Effector memory CD8-positive, alpha-beta T cell (primary cell): ENCODE measurements at regions not wholly inside any gene's neighbourhood (a gene's known extent, or its start where the extent isn't known, plus 50 kb on each side); places are given as distances from the start of the nearest gene placed in this dataset.
"Not testable (repeated sequence)": the region's sequence is repeated elsewhere in the genome, so short reads cannot be mapped to it uniquely, and the experiment has no call there.

ENCODE experiments used
- ATAC-seq: fragments of 150-1000 bp; cut with Tn5 transposase; replicated peaks from 2 replicates; pipeline ENCODE4 v1.10.0; 2021; ENCODE audit warnings: mild to moderate bottlenecking, moderate library complexity
- DNase-seq, 3 experiments: peaks; one replicate each; pipeline ENCODE4 v3.0.0; 2021
- H3K27ac Mint-ChIP-seq, 2 donors: one replicate each; pipeline ENCODE4 v1.8.0; 2022; ENCODE audit warnings: mild to moderate bottlenecking in 2 of 2, mixed read lengths in 2 of 2, moderate library complexity in 2 of 2
- H3K27me3 Mint-ChIP-seq, 2 donors: one replicate each; pipeline ENCODE4 v1.8.0; 2022; ENCODE audit warnings: mixed read lengths in 2 of 2
- H3K36me3 Mint-ChIP-seq: one replicate; pipeline ENCODE4 v1.8.0; 2022; ENCODE audit warnings: mild to moderate bottlenecking, moderate library complexity, mixed read lengths; ENCODE audit not compliant: insufficient read depth
- H3K4me1 Mint-ChIP-seq, 2 donors: one replicate each; pipeline ENCODE4 v1.8.0; 2022; ENCODE audit warnings: low read depth in 2 of 2, mixed read lengths in 2 of 2
- H3K4me3 Mint-ChIP-seq, 2 donors: one replicate each; pipeline ENCODE4 v1.8.0; 2022; ENCODE audit warnings: mild to moderate bottlenecking in 2 of 2, mixed read lengths in 2 of 2, moderate library complexity in 2 of 2
- H3K9me3 Mint-ChIP-seq, 2 donors: one replicate each; pipeline ENCODE4 v1.8.0; 2022; ENCODE audit warnings: mixed read lengths in 2 of 2

- not testable (repeated sequence) for H3K4me1 Mint-ChIP-seq, H3K27ac Mint-ChIP-seq, H3K27me3 Mint-ChIP-seq, H3K9me3 Mint-ChIP-seq, ATAC-seq, H3K4me3 Mint-ChIP-seq, H3K36me3 Mint-ChIP-seq, DNase-seq
These were observed 862.0 kb downstream of the GRID1 start for GRCh38 chr10:85504641-85505040.

GRCh38 chr10:85508159-85508558 lies 858.4 kb downstream of the GRID1 start:
- Mint-ChIP-seq H3K4me1 (no peaks in the 10 kb centered on the region), H3K27ac (no peak overlapping the region), H3K27me3 (peaks cover 8 to 20% of the 10 kb centered on the region in 2 donors), H3K9me3 (peaks cover 0 to 2% of the 10 kb centered on the region in 2 donors), H3K4me3 (no peak overlapping the region), H3K36me3 (no peaks in the 10 kb centered on the region)
- ATAC-seq: no peak
- no peak for DNase-seq

DNA sequence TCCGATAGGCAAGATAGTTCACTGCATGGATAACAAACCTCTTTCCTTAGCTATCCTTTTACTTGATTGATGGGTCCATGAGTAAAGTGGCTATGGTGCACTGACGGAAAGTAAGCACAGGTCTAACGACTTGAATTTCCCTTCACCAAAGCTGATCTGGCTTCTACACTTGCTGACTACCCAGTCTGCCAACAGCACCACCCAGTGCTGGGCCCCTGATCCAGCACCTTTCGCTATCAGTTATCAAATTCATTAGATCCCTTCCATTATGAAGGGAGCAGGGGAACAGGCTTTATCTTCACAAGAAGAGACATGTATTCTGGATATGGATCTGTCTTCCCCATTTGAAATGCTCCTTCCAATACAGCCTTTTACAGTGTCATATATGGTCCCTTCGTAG lies 855.9 kb downstream of the GRID1 start:
- Mint-ChIP-seq H3K4me1 (no peaks in the 10 kb centered on the region), H3K36me3 (no peaks in the 10 kb centered on the region), H3K27ac (no peak overlapping the region), H3K9me3 (peaks cover 0 to 2% of the 10 kb centered on the region in 2 donors), H3K27me3 (peaks cover 8 to 10% of the 10 kb centered on the region in 2 donors), H3K4me3 (no peak overlapping the region)
- no peak for ATAC-seq
- DNase-seq: no peak

- no peak for DNase-seq
- Mint-ChIP-seq H3K27ac (no peak overlapping the region), H3K36me3 (no peaks in the 10 kb centered on the region), H3K4me3 (no peak overlapping the region), H3K9me3 (no peaks in the 10 kb centered on the region), H3K4me1 (no peaks in the 10 kb centered on the region), H3K27me3 (peaks cover 8 to 10% of the 10 kb centered on the region in 2 donors)
- ATAC-seq: no peak
These were observed 853.2 kb downstream of the GRID1 start for GRCh38 chr10:85513436-85513835.

GRCh38 chr10:85515316-85515715 lies 851.3 kb downstream of the GRID1 start:
- no peak overlapping the region for H3K4me3 Mint-ChIP-seq
- ATAC-seq (no peak), DNase-seq (no peak)
- H3K9me3 Mint-ChIP-seq: no peaks in the 10 kb centered on the region
- H3K4me1 Mint-ChIP-seq: no peaks in the 10 kb centered on the region
- no peaks in the 10 kb centered on the region for H3K36me3 Mint-ChIP-seq
- no peak overlapping the region for H3K27ac Mint-ChIP-seq
- H3K27me3 Mint-ChIP-seq: peaks cover 8 to 10% of the 10 kb centered on the region in 2 donors

GRCh38 chr10:85524001-85524666 lies 842.5 kb downstream of the GRID1 start:
- DNase-seq: no peak
- Mint-ChIP-seq H3K27ac (no peak overlapping the region), H3K4me3 (no peak overlapping the region), H3K4me1 (no peaks in the 10 kb centered on the region), H3K36me3 (no peaks in the 10 kb centered on the region), H3K27me3 (peaks cover 7 to 9% of the 10 kb centered on the region in 2 donors), H3K9me3 (peaks cover 0 to 10% of the 10 kb centered on the region in 2 donors)
- no peak for ATAC-seq

DNA sequence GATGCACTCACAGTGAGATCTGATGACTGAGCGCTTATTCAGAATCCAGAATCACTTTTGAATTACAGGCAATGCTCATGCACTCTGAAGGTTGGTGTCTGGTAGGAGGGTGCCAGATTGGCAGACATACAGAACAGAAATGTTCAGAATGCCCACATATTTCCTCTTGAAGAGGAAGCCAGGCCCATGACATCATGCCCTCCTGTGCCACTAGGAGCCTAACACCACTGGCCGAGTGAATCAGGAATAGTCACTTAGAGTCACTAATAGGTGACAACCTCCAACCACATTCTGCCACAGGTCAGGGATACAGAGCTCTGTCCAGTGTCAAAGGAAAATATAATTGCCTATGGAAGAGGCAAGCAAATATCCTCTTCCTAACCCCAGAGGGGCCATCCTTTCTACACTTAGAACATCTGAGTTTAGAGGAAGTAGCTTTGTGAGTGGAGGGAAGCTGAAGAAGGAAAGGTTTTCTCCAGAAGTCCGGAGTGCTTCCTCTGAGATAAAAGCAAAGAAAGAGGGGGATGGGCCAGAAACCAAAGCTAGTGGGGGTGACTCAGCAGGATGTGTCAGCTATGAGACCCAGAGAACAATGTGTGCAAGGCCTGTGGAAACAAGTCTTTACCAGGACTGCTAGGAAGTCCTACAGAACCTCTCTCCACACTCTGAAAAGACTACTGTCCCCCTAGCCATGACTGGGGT lies 838.8 kb downstream of the GRID1 start:
- ATAC-seq: no peak
- DNase-seq: no peak
- Mint-ChIP-seq H3K4me3 (no peak overlapping the region), H3K27ac (no peak overlapping the region), H3K36me3 (no peaks in the 10 kb centered on the region), H3K27me3 (peaks cover 7 to 9% of the 10 kb centered on the region in 2 donors), H3K9me3 (peaks cover 0 to 10% of the 10 kb centered on the region in 2 donors), H3K4me1 (peaks cover 0 to 3% of the 10 kb centered on the region in 2 donors)

- Mint-ChIP-seq H3K36me3 (no peaks in the 10 kb centered on the region), H3K27ac (no peak overlapping the region), H3K4me3 (no peak overlapping the region), H3K27me3 (peaks cover 7 to 9% of the 10 kb centered on the region in 2 donors), H3K4me1 (peaks cover 0 to 3% of the 10 kb centered on the region in 2 donors), H3K9me3 (peaks cover 0 to 10% of the 10 kb centered on the region in 2 donors)
- ATAC-seq (no peak), DNase-seq (no peak)
These were observed 838.3 kb downstream of the GRID1 start for GRCh38 chr10:85528318-85528652.

DNA sequence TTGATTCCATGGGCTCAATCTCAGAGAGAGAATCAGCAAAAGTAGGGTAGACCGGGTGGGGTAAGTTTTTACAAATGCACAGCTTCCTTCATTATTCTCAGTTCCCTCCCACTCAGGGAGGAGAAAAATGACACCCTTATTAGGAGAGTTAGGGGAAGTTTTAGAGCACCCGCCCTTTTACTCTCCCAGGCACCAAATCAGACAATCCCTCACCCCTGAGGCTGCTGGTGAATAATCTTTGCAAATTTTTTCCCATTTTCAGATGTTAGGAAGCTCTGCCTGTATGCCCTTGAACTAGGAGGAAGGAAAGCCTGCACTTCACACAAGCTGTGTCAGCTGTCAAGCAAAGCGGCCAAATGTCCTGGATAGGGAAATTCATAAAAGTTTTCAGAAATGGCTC lies 834.9 kb downstream of the GRID1 start:
- H3K36me3 Mint-ChIP-seq: no peaks in the 10 kb centered on the region
- H3K4me3 Mint-ChIP-seq: no peak overlapping the region
- peaks cover 0 to 5% of the 10 kb centered on the region in 2 donors for H3K27me3 Mint-ChIP-seq
- ATAC-seq (no peak), DNase-seq (no peak)
- H3K4me1 Mint-ChIP-seq: peaks cover 0 to 3% of the 10 kb centered on the region in 2 donors
- H3K9me3 Mint-ChIP-seq: peaks cover 0 to 10% of the 10 kb centered on the region in 2 donors
- no peak overlapping the region for H3K27ac Mint-ChIP-seq

DNA sequence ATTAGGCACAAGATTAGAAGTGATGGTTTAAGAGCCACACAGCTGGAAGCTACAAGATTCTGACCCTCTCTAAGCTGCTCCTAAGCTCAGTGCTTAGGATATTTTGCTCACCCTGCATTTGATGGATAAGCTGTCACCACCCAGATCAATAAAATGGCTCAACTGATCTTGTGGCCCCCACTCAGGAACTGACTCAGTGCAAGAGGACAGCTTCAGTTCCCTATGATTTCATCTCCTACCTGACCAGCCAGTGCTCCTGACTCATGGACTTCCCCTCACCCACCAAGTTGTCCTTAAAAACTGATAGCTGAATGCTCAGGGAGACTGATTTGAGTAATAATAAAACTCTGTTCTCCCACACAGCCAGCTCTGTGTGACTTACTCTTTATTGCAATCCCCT lies 833.8 kb downstream of the GRID1 start:
- DNase-seq (no peak), ATAC-seq (no peak)
- no peaks in the 10 kb centered on the region for H3K36me3 Mint-ChIP-seq
- no peak overlapping the region for H3K4me3 Mint-ChIP-seq
- H3K4me1 Mint-ChIP-seq: peaks cover 0 to 3% of the 10 kb centered on the region in 2 donors
- H3K27ac Mint-ChIP-seq: no peak overlapping the region
- peaks cover 0 to 5% of the 10 kb centered on the region in 2 donors for H3K27me3 Mint-ChIP-seq
- H3K9me3 Mint-ChIP-seq: peaks cover 2 to 9% of the 10 kb centered on the region in 2 donors

- DNase-seq (no peak), ATAC-seq (no peak)
- no peak overlapping the region for H3K27ac Mint-ChIP-seq
- H3K36me3 Mint-ChIP-seq: no peaks in the 10 kb centered on the region
- H3K4me3 Mint-ChIP-seq: no peak overlapping the region
- peaks cover 0 to 5% of the 10 kb centered on the region in 2 donors for H3K27me3 Mint-ChIP-seq
- H3K9me3 Mint-ChIP-seq: peaks cover 0 to 2% of the 10 kb centered on the region in 2 donors
- peaks cover 0 to 3% of the 10 kb centered on the region in 2 donors for H3K4me1 Mint-ChIP-seq
These were observed 830.7 kb downstream of the GRID1 start for GRCh38 chr10:85535926-85536325.

DNA sequence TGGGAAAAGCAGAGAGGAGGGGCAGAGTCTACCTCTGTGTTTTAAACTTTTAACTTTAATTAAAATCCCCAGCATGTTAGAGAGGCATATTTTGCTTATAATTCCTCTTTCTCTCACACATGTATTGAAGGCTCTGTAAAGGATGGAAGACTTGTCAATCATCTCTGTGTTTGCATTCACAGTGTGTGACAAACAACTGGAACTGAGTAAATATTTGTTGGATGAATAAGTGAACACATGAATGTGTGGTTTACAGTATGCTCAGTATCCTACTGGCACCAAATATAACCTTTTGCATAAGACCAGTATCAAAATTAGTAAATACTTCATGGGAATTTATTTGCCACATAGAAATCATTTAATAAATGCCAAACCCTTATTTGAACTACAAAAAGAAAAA lies 829.0 kb downstream of the GRID1 start:
- Mint-ChIP-seq H3K27me3 (peaks cover 0 to 5% of the 10 kb centered on the region in 2 donors), H3K4me1 (peaks cover 0 to under 1% of the 10 kb centered on the region in 2 donors), H3K9me3 (peaks cover 0 to 2% of the 10 kb centered on the region in 2 donors), H3K4me3 (no peak overlapping the region), H3K27ac (no peak overlapping the region), H3K36me3 (no peaks in the 10 kb centered on the region)
- no peak for DNase-seq
- ATAC-seq: no peak

- H3K4me3 Mint-ChIP-seq: no peak overlapping the region
- no peak overlapping the region for H3K27ac Mint-ChIP-seq
- H3K4me1 Mint-ChIP-seq: no peaks in the 10 kb centered on the region
- peaks cover 0 to 5% of the 10 kb centered on the region in 2 donors for H3K27me3 Mint-ChIP-seq
- ATAC-seq (no peak), DNase-seq (no peak)
- H3K36me3 Mint-ChIP-seq: no peaks in the 10 kb centered on the region
- peaks cover 0 to 2% of the 10 kb centered on the region in 2 donors for H3K9me3 Mint-ChIP-seq
These were observed 828.0 kb downstream of the GRID1 start for GRCh38 chr10:85538601-85539000.

- H3K4me3 Mint-ChIP-seq: no peak overlapping the region
- ATAC-seq: no peak
These were observed 824.4 kb downstream of the GRID1 start for GRCh38 chr10:85542152-85542551.

More at GRCh38 chr10:85542152-85542551, 824.4 kb downstream of the GRID1 start:
- Mint-ChIP-seq H3K9me3 (peaks cover 0 to under 1% of the 10 kb centered on the region in 2 donors), H3K27me3 (peaks cover 17 to 28% of the 10 kb centered on the region in 2 donors), H3K27ac (no peak overlapping the region), H3K4me1 (no peaks in the 10 kb centered on the region), H3K36me3 (no peaks in the 10 kb centered on the region)
- no peak for DNase-seq
